ENCODE measurements at regions not wholly inside any gene's neighbourhood (a gene's known extent, or its start where the extent isn't known, plus 50 kb on each side); places are given as distances from the start of the nearest gene placed in this dataset.
"Not testable (repeated sequence)": the region's sequence is repeated elsewhere in the genome, so short reads cannot be mapped to it uniquely, and the experiment has no call there.

GRCh38 chr3:193905541-193906396 lies 230.2 kb upstream of the HES1 start:
- DNase-seq (ENCODE audit: low read depth in 2 of 2), result no peak

- DNase-seq (ENCODE audit: low read depth in 2 of 2), result no peak
Measured at GRCh38 chr3:193906849-193907410, 229.0 kb upstream of the HES1 start.

GRCh38 chr3:193908181-193908744 lies 227.7 kb upstream of the HES1 start:
- DNase-seq (ENCODE audit: low read depth in 2 of 2), result no peak

GRCh38 chr3:193909387-193909786 lies 226.6 kb upstream of the HES1 start:
- DNase-seq (ENCODE audit: low read depth in 2 of 2), result no peak

- no peak for DNase-seq (ENCODE audit: low read depth in 2 of 2)
Measured at GRCh38 chr3:193910310-193910709, 225.6 kb upstream of the HES1 start.

- no peak for DNase-seq (ENCODE audit: low read depth in 2 of 2)
Measured at GRCh38 chr3:193910886-193911738, 224.8 kb upstream of the HES1 start.

- no peak for DNase-seq (ENCODE audit: low read depth in 2 of 2)
Measured at GRCh38 chr3:193911784-193912340, 224.1 kb upstream of the HES1 start.

- DNase-seq (ENCODE audit: low read depth in 2 of 2), result no peak
Measured at GRCh38 chr3:193912621-193913178, 223.2 kb upstream of the HES1 start.

- no peak for DNase-seq (ENCODE audit: low read depth in 2 of 2)
Measured at GRCh38 chr3:193914602-193915001, 221.3 kb upstream of the HES1 start.

GRCh38 chr3:193915099-193915498 lies 220.8 kb upstream of the HES1 start:
- no peak for DNase-seq (ENCODE audit: low read depth in 2 of 2)

- DNase-seq (ENCODE audit: low read depth in 2 of 2), result no peak
Measured at GRCh38 chr3:193915613-193916012, 220.3 kb upstream of the HES1 start.

GRCh38 chr3:193917158-193917557 lies 218.8 kb upstream of the HES1 start:
- no peak for DNase-seq (ENCODE audit: low read depth in 2 of 2)

- DNase-seq (ENCODE audit: low read depth in 2 of 2), result no peak
Measured at GRCh38 chr3:193921465-193921864, 214.5 kb upstream of the HES1 start.

GRCh38 chr3:193922034-193922774 lies 213.7 kb upstream of the HES1 start:
- no peak for DNase-seq (ENCODE audit: low read depth in 2 of 2)

- not testable (repeated sequence) for DNase-seq (ENCODE audit: low read depth in 2 of 2)
Measured at GRCh38 chr3:193923958-193924357, 212.0 kb upstream of the HES1 start.

GRCh38 chr3:193926071-193926470 lies 209.9 kb upstream of the HES1 start:
- DNase-seq (ENCODE audit: low read depth in 2 of 2), result not testable (repeated sequence)

- not testable (repeated sequence) for DNase-seq (ENCODE audit: low read depth in 2 of 2)
Measured at GRCh38 chr3:193927413-193928206, 208.3 kb upstream of the HES1 start.

- no peak for DNase-seq (ENCODE audit: low read depth in 2 of 2)
Measured at GRCh38 chr3:193928354-193929209, 207.4 kb upstream of the HES1 start.

- DNase-seq (ENCODE audit: low read depth in 2 of 2), result no peak
Measured at GRCh38 chr3:193929373-193929772, 206.6 kb upstream of the HES1 start.
